HUES48 (cell line): ENCODE measurements at regions not wholly inside any gene's neighbourhood (a gene's known extent, or its start where the extent isn't known, plus 50 kb on each side); places are given as distances from the start of the nearest gene placed in this dataset.

ENCODE experiments used
- H3K27ac ChIP-seq: one replicate; pipeline ENCODE4 v1.7.0; 2013; ENCODE audit warnings: low read depth, low read length, inconsistent platforms
- H3K27me3 ChIP-seq: 2 replicates; pipeline ENCODE4 v1.6.1; 2013; ENCODE audit warnings: mild to moderate bottlenecking, low read length; ENCODE audit not compliant: control insufficient read depth, insufficient read depth
- H3K36me3 ChIP-seq: 2 replicates; pipeline ENCODE4 v1.6.1; 2013; ENCODE audit warnings: low read length; ENCODE audit not compliant: control insufficient read depth, insufficient read depth
- H3K4me1 ChIP-seq: 2 replicates; pipeline ENCODE4 v1.6.1; 2013; ENCODE audit warnings: mild to moderate bottlenecking, low read length; ENCODE audit not compliant: control insufficient read depth, insufficient read depth
- H3K4me3 ChIP-seq: 2 replicates; pipeline ENCODE4 v1.5.1; 2013; ENCODE audit warnings: mild to moderate bottlenecking, low read depth, low read length
- H3K9ac ChIP-seq: 2 replicates; pipeline ENCODE4 v1.6.1; 2013; ENCODE audit warnings: mild to moderate bottlenecking, low read depth, low read length, moderate library complexity
- H3K9me3 ChIP-seq: 2 replicates; pipeline ENCODE4 v1.6.1; 2013; ENCODE audit warnings: low read length; ENCODE audit not compliant: control insufficient read depth, insufficient read depth

GRCh38 chr4:152235718-152236117, 300.2 kb downstream of the FBXW7 start:
- Histone ChIP-seq H3K9me3 (peaks cover 5% of the 10 kb centered on the region; the same call in 1 of the 2 replicates), H3K4me3 (no peak overlapping the region), H3K36me3 (no peaks in the 10 kb centered on the region), H3K9ac (no peak overlapping the region), H3K27ac (no peak overlapping the region), H3K27me3 (no peaks in the 10 kb centered on the region), H3K4me1 (no peaks in the 10 kb centered on the region)

DNA sequence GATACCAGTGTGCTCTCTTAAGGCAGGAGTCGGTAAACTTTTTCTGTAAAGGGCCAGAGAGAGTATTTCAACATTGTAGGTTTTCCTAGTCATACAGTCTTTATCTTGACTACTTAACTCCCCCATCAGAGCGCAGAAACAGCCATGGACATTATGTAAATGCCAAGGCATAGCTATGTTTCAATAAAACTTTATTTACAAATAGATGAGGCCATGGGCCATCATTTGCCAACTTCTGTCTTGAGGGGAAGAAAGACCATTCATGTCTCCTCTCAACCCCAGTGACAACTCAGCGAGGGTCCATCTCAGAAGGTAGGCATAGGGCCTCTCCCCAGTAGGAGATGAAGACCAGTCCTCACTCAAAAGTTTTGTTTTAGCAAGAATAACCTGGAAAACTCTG, 301.3 kb downstream of the FBXW7 start:
- Histone ChIP-seq H3K9ac (no peak overlapping the region), H3K9me3 (peaks cover 12% of the 10 kb centered on the region), H3K4me1 (peaks cover under 1% of the 10 kb centered on the region; the same call in 1 of the 2 replicates), H3K27ac (no peak overlapping the region), H3K36me3 (no peaks in the 10 kb centered on the region), H3K27me3 (no peaks in the 10 kb centered on the region), H3K4me3 (no peak overlapping the region)

GRCh38 chr4:152232271-152232670, 303.6 kb downstream of the FBXW7 start:
- H3K36me3 ChIP-seq: no peaks in the 10 kb centered on the region
- H3K4me1 ChIP-seq: peaks cover 6% of the 10 kb centered on the region
- H3K4me3 ChIP-seq: no peak overlapping the region
- peaks cover 12% of the 10 kb centered on the region for H3K9me3 ChIP-seq
- no peaks in the 10 kb centered on the region for H3K27me3 ChIP-seq
- H3K27ac ChIP-seq: no peak overlapping the region
- H3K9ac ChIP-seq: no peak overlapping the region

DNA sequence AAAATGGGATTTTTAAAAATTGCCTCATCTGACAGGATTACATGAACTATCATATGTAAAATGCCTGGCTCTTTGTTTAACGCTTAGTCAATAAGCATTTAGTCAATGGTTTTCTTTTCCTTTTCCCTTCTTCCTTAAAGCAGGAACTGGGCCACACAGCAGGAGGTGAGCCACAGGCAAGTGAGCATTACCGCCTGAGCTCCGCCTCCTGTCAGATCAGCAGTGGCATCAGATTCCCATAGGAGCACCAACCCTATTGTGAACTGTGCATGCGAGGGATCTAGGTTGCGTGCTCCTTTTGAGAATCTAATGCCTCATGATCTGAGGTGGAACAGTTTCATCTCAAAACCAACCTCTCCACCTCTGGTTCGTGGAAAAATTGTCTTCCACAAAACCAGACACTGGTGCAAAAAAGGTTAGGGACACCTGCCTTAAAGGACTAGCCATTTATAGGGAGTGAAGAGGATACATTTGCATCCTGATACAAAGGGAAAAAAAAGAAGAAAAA, 306.1 kb downstream of the FBXW7 start:
- no peaks in the 10 kb centered on the region for H3K36me3 ChIP-seq
- H3K9me3 ChIP-seq: peaks cover 12% of the 10 kb centered on the region
- peaks cover 6% of the 10 kb centered on the region for H3K4me1 ChIP-seq
- H3K27me3 ChIP-seq: no peaks in the 10 kb centered on the region
- no peak overlapping the region for H3K9ac ChIP-seq
- H3K27ac ChIP-seq: no peak overlapping the region
- no peak overlapping the region for H3K4me3 ChIP-seq

DNA sequence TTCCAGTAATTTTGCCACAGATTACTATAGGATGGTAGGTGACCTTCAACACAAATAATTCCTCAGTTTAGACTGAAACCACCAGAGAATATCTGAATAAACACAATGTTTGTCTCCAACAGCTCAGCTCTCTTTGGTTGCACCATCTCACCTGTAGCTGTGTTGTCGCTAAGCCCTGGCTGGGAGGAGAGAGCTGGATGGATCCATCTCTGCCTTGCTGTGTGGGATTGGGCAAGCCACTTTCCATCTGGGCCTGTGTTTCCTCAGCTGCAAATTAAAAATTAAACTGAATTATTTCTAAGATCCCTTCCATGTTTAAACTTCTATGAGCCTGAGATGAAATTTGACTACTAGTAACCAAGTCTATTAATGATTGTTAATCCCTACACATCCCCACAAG, 310.2 kb downstream of the FBXW7 start:
- Histone ChIP-seq H3K27ac (no peak overlapping the region), H3K36me3 (no peaks in the 10 kb centered on the region), H3K27me3 (no peaks in the 10 kb centered on the region), H3K9me3 (peaks cover 7% of the 10 kb centered on the region), H3K4me3 (no peak overlapping the region), H3K9ac (no peak overlapping the region), H3K4me1 (peaks cover 6% of the 10 kb centered on the region)

DNA sequence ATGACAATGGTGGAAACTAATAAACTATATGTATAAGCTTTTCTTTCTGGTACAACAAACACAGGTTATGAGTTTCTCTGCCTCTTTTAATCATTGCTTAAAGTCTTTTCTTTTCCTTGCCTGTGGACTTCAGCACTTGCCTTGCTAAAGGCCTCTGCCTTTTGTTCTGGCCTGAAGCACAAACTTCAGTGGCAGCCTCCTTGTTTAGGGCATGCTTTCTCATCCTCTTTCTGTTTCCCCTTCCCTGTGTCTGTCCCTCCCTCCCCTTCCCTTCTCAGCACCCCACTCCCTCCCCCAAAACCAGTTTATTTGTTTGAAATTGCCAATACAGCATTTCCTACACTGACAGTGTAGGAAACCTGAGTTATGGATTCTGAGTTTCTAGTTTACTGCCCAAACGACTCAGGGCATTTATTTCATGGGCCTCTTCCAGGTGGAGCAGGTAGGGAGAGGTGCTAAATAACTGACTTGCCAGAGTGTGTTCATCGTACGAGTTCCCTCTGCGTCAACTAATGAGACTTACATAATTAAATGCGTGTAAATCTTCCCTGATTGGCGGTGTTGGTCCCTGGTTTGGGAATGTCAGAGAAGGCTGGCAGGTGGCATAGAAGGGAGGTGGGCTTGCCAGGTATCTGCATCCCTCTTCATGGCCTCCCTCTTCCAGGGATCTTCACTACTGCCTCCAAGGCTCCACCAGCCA, 311.0 kb downstream of the FBXW7 start:
- Histone ChIP-seq H3K9me3 (no peaks in the 10 kb centered on the region), H3K27me3 (no peaks in the 10 kb centered on the region), H3K36me3 (no peaks in the 10 kb centered on the region), H3K27ac (no peak overlapping the region), H3K4me3 (no peak overlapping the region), H3K4me1 (peaks cover 6% of the 10 kb centered on the region), H3K9ac (no peak overlapping the region)

- H3K4me1 ChIP-seq: peaks cover 2% of the 10 kb centered on the region
- no peak overlapping the region for H3K9ac ChIP-seq
- no peaks in the 10 kb centered on the region for H3K27me3 ChIP-seq
- H3K36me3 ChIP-seq: no peaks in the 10 kb centered on the region
- H3K4me3 ChIP-seq: no peak overlapping the region
- H3K27ac ChIP-seq: no peak overlapping the region
- no peaks in the 10 kb centered on the region for H3K9me3 ChIP-seq
Observed at GRCh38 chr4:152224223-152224622, 311.7 kb downstream of the FBXW7 start.

DNA sequence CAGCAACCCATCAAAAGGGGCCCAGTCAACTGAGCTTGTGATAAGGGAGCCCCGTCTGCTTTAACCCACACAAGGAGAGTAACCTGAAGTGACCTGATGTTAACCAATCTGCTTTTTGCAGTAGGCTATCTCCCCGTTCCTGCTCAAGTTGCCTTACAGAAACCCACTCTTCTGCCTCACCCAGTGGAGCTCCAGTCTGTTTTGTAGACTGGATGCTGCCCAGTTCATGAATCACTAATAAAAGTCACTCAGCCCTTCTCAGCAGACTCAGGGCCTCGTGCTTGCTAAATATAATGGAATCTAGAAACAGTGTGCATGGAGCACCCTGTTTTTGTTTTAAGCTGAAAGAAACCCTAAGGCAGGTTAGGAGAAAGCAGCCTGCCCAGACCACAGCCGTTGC, 312.3 kb downstream of the FBXW7 start:
- H3K27me3 ChIP-seq: no peaks in the 10 kb centered on the region
- no peak overlapping the region for H3K4me3 ChIP-seq
- H3K9me3 ChIP-seq: no peaks in the 10 kb centered on the region
- no peak overlapping the region for H3K27ac ChIP-seq
- no peaks in the 10 kb centered on the region for H3K4me1 ChIP-seq
- no peak overlapping the region for H3K9ac ChIP-seq
- H3K36me3 ChIP-seq: no peaks in the 10 kb centered on the region

DNA sequence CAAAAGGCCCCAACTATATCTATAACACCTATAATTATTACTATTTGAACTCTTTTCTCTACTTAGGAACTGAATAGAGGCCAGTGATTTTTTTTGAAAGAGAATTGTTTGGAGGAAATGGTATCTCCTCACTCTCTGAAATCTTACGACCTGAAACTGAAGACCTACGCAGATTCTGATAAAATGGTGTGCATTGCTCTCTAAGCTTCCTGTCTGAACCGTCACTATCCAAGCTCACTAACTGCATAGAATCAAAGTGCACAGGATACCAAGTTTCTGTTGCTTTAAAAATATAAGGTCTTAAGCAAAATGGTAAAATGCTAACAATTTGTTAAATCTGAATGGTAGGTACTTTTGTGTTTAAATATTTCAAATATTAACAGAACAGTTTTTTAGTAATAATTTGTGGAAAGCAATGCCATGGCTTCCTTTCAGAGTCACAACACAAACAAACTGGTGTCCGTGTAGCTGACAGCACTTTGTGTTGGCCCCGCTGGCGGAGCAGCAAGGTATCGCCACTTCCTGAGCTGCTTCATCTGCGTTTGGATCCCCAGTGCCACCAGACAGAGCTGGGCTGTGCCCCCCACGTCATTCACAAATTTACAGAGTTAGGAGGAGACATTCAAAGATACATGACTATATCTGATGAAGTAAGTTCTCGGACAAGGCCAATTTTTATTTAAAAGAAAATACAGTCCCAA, 313.9 kb downstream of the FBXW7 start:
- Histone ChIP-seq H3K4me3 (no peak overlapping the region), H3K9me3 (no peaks in the 10 kb centered on the region), H3K9ac (no peak overlapping the region), H3K27ac (no peak overlapping the region), H3K4me1 (no peaks in the 10 kb centered on the region), H3K36me3 (no peaks in the 10 kb centered on the region), H3K27me3 (no peaks in the 10 kb centered on the region)

- no peaks in the 10 kb centered on the region for H3K4me1 ChIP-seq
- no peak overlapping the region for H3K27ac ChIP-seq
- H3K9ac ChIP-seq: no peak overlapping the region
- no peaks in the 10 kb centered on the region for H3K36me3 ChIP-seq
- no peak overlapping the region for H3K4me3 ChIP-seq
- no peaks in the 10 kb centered on the region for H3K27me3 ChIP-seq
- H3K9me3 ChIP-seq: no peaks in the 10 kb centered on the region
Observed at GRCh38 chr4:152220201-152220666, 315.7 kb downstream of the FBXW7 start.

DNA sequence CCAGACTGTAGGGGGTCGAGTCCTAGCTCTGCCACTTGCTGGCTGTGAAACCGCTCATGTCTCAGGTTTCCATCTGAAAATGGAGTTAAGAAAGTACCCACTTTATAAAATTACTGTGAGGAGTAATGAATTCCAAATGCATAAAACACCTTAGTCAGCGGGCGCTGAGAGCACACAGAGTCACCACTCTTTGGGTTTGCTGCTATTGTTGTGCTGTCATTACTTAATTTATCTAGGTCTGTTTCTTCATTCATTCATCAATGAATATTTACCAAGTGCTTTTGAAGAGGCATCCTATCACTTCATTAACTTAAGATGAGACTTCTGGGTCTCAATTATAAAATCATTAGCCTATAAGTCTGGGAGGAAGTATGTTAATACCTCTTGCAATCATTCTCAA, 317.3 kb downstream of the FBXW7 start:
- Histone ChIP-seq H3K9me3 (no peaks in the 10 kb centered on the region), H3K27ac (no peak overlapping the region), H3K4me3 (no peak overlapping the region), H3K27me3 (no peaks in the 10 kb centered on the region), H3K36me3 (no peaks in the 10 kb centered on the region), H3K4me1 (no peaks in the 10 kb centered on the region), H3K9ac (no peak overlapping the region)
